ENCODE measurements at regions not wholly inside any gene's neighbourhood (a gene's known extent, or its start where the extent isn't known, plus 50 kb on each side); places are given as distances from the start of the nearest gene placed in this dataset.

- Histone ChIP-seq H3K36me3 (ENCODE audit: insufficient read depth, low read length) (no peaks in the 10 kb centered on the region), H3K4me1 (ENCODE audit: control insufficient read depth, insufficient read depth, low read length, unreplicated experiment) (no peaks in the 10 kb centered on the region), H3K4me3 (ENCODE audit: low read depth, low read length) (no peak overlapping the region), H2AFZ (ENCODE audit: low read length, unreplicated experiment) (no peak overlapping the region), H3K27me3 (ENCODE audit: insufficient read depth, low read length) (no peaks in the 10 kb centered on the region), H3K27ac (ENCODE audit: low read depth, low read length) (no peak overlapping the region), H3K79me2 (ENCODE audit: control insufficient read depth, insufficient read depth, low read length, unreplicated experiment) (no peaks in the 10 kb centered on the region)
These were observed 157.0 kb upstream of the TLL1 start for GRCh38 chr4:165715989-165716388.

GRCh38 chr4:165716472-165716871, 156.6 kb upstream of the TLL1 start:
- no peaks in the 10 kb centered on the region for H3K79me2 ChIP-seq (ENCODE audit: control insufficient read depth, insufficient read depth, low read length, unreplicated experiment)
- H3K4me3 ChIP-seq (ENCODE audit: low read depth, low read length): no peak overlapping the region
- H3K27me3 ChIP-seq (ENCODE audit: insufficient read depth, low read length): no peaks in the 10 kb centered on the region
- H3K27ac ChIP-seq (ENCODE audit: low read depth, low read length): no peak overlapping the region
- H2AFZ ChIP-seq (ENCODE audit: low read length, unreplicated experiment): no peak overlapping the region
- H3K36me3 ChIP-seq (ENCODE audit: insufficient read depth, low read length): no peaks in the 10 kb centered on the region
- no peaks in the 10 kb centered on the region for H3K4me1 ChIP-seq (ENCODE audit: control insufficient read depth, insufficient read depth, low read length, unreplicated experiment)

- H3K36me3 ChIP-seq (ENCODE audit: insufficient read depth, low read length): no peaks in the 10 kb centered on the region
- no peak overlapping the region for H3K27ac ChIP-seq (ENCODE audit: low read depth, low read length)
- H3K4me3 ChIP-seq (ENCODE audit: low read depth, low read length): no peak overlapping the region
- no peaks in the 10 kb centered on the region for H3K27me3 ChIP-seq (ENCODE audit: insufficient read depth, low read length)
- no peaks in the 10 kb centered on the region for H3K4me1 ChIP-seq (ENCODE audit: control insufficient read depth, insufficient read depth, low read length, unreplicated experiment)
- no peaks in the 10 kb centered on the region for H3K79me2 ChIP-seq (ENCODE audit: control insufficient read depth, insufficient read depth, low read length, unreplicated experiment)
- no peak overlapping the region for H2AFZ ChIP-seq (ENCODE audit: low read length, unreplicated experiment)
These were observed 154.4 kb upstream of the TLL1 start for GRCh38 chr4:165718660-165719059.

- no peak overlapping the region for H3K4me3 ChIP-seq (ENCODE audit: low read depth, low read length)
- H3K4me1 ChIP-seq (ENCODE audit: control insufficient read depth, insufficient read depth, low read length, unreplicated experiment): no peaks in the 10 kb centered on the region
- H3K27ac ChIP-seq (ENCODE audit: low read depth, low read length): no peak overlapping the region
- no peaks in the 10 kb centered on the region for H3K36me3 ChIP-seq (ENCODE audit: insufficient read depth, low read length)
- H2AFZ ChIP-seq (ENCODE audit: low read length, unreplicated experiment): no peak overlapping the region
- H3K27me3 ChIP-seq (ENCODE audit: insufficient read depth, low read length): no peaks in the 10 kb centered on the region
- no peaks in the 10 kb centered on the region for H3K79me2 ChIP-seq (ENCODE audit: control insufficient read depth, insufficient read depth, low read length, unreplicated experiment)
These were observed 152.5 kb upstream of the TLL1 start for GRCh38 chr4:165720411-165721082.

GRCh38 chr4:165721815-165722214, 151.2 kb upstream of the TLL1 start:
- no peaks in the 10 kb centered on the region for H3K27me3 ChIP-seq (ENCODE audit: insufficient read depth, low read length)
- H3K27ac ChIP-seq (ENCODE audit: low read depth, low read length): no peak overlapping the region
- H3K36me3 ChIP-seq (ENCODE audit: insufficient read depth, low read length): no peaks in the 10 kb centered on the region
- H3K79me2 ChIP-seq (ENCODE audit: control insufficient read depth, insufficient read depth, low read length, unreplicated experiment): no peaks in the 10 kb centered on the region
- H3K4me3 ChIP-seq (ENCODE audit: low read depth, low read length): no peak overlapping the region
- H2AFZ ChIP-seq (ENCODE audit: low read length, unreplicated experiment): no peak overlapping the region
- H3K4me1 ChIP-seq (ENCODE audit: control insufficient read depth, insufficient read depth, low read length, unreplicated experiment): no peaks in the 10 kb centered on the region

GRCh38 chr4:165723051-165723795, 149.8 kb upstream of the TLL1 start:
- H3K4me3 ChIP-seq (ENCODE audit: low read depth, low read length): no peak overlapping the region
- H3K4me1 ChIP-seq (ENCODE audit: control insufficient read depth, insufficient read depth, low read length, unreplicated experiment): no peaks in the 10 kb centered on the region
- H3K79me2 ChIP-seq (ENCODE audit: control insufficient read depth, insufficient read depth, low read length, unreplicated experiment): no peaks in the 10 kb centered on the region
- H3K27ac ChIP-seq (ENCODE audit: low read depth, low read length): no peak overlapping the region
- H3K27me3 ChIP-seq (ENCODE audit: insufficient read depth, low read length): no peaks in the 10 kb centered on the region
- no peak overlapping the region for H2AFZ ChIP-seq (ENCODE audit: low read length, unreplicated experiment)
- H3K36me3 ChIP-seq (ENCODE audit: insufficient read depth, low read length): no peaks in the 10 kb centered on the region

GRCh38 chr4:165724786-165725185, 148.3 kb upstream of the TLL1 start:
- H3K27me3 ChIP-seq (ENCODE audit: insufficient read depth, low read length): no peaks in the 10 kb centered on the region
- H3K79me2 ChIP-seq (ENCODE audit: control insufficient read depth, insufficient read depth, low read length, unreplicated experiment): no peaks in the 10 kb centered on the region
- H2AFZ ChIP-seq (ENCODE audit: low read length, unreplicated experiment): no peak overlapping the region
- no peak overlapping the region for H3K27ac ChIP-seq (ENCODE audit: low read depth, low read length)
- H3K4me1 ChIP-seq (ENCODE audit: control insufficient read depth, insufficient read depth, low read length, unreplicated experiment): no peaks in the 10 kb centered on the region
- H3K4me3 ChIP-seq (ENCODE audit: low read depth, low read length): no peak overlapping the region
- H3K36me3 ChIP-seq (ENCODE audit: insufficient read depth, low read length): no peaks in the 10 kb centered on the region

- H3K4me3 ChIP-seq (ENCODE audit: low read depth, low read length): no peak overlapping the region
- no peak overlapping the region for H3K27ac ChIP-seq (ENCODE audit: low read depth, low read length)
- H3K36me3 ChIP-seq (ENCODE audit: insufficient read depth, low read length): no peaks in the 10 kb centered on the region
- no peak overlapping the region for H2AFZ ChIP-seq (ENCODE audit: low read length, unreplicated experiment)
- H3K79me2 ChIP-seq (ENCODE audit: control insufficient read depth, insufficient read depth, low read length, unreplicated experiment): no peaks in the 10 kb centered on the region
- no peaks in the 10 kb centered on the region for H3K4me1 ChIP-seq (ENCODE audit: control insufficient read depth, insufficient read depth, low read length, unreplicated experiment)
- H3K27me3 ChIP-seq (ENCODE audit: insufficient read depth, low read length): no peaks in the 10 kb centered on the region
These were observed 147.7 kb upstream of the TLL1 start for GRCh38 chr4:165725352-165725751.

GRCh38 chr4:165726831-165727230, 146.2 kb upstream of the TLL1 start:
- Histone ChIP-seq H3K79me2 (ENCODE audit: control insufficient read depth, insufficient read depth, low read length, unreplicated experiment) (no peaks in the 10 kb centered on the region), H2AFZ (ENCODE audit: low read length, unreplicated experiment) (no peak overlapping the region), H3K4me1 (ENCODE audit: control insufficient read depth, insufficient read depth, low read length, unreplicated experiment) (no peaks in the 10 kb centered on the region), H3K27ac (ENCODE audit: low read depth, low read length) (no peak overlapping the region), H3K4me3 (ENCODE audit: low read depth, low read length) (no peak overlapping the region), H3K36me3 (ENCODE audit: insufficient read depth, low read length) (no peaks in the 10 kb centered on the region), H3K27me3 (ENCODE audit: insufficient read depth, low read length) (no peaks in the 10 kb centered on the region)

GRCh38 chr4:165737309-165737972, 135.6 kb upstream of the TLL1 start:
- Histone ChIP-seq H3K27me3 (ENCODE audit: insufficient read depth, low read length) (0 out of 2 replicates have a peak, but pooled peaks cover 3% of the 10 kb centered on the region), H3K36me3 (ENCODE audit: insufficient read depth, low read length) (no peaks in the 10 kb centered on the region), H3K4me3 (ENCODE audit: low read depth, low read length) (no peak overlapping the region), H3K79me2 (ENCODE audit: control insufficient read depth, insufficient read depth, low read length, unreplicated experiment) (no peaks in the 10 kb centered on the region), H2AFZ (ENCODE audit: low read length, unreplicated experiment) (no peak overlapping the region), H3K27ac (ENCODE audit: low read depth, low read length) (no peak overlapping the region), H3K4me1 (ENCODE audit: control insufficient read depth, insufficient read depth, low read length, unreplicated experiment) (no peaks in the 10 kb centered on the region)
